A673 (cell line): ENCODE measurements at regions not wholly inside any gene's neighbourhood (a gene's known extent, or its start where the extent isn't known, plus 50 kb on each side); places are given as distances from the start of the nearest gene placed in this dataset.

Experiments
- CTCF ChIP-seq: fragments of 300-800, 200-600 bp; sonication (generic); conservative IDR thresholded peaks from 2 replicates; pipeline ENCODE4 v1.5.1; 2017; ENCODE audit warnings: low read depth, mild to moderate bottlenecking, antibody characterized with exemption, low read length, moderate library complexity, mixed read lengths
- EZH2 ChIP-seq: fragments of 200-600 bp; sonication (generic); IDR thresholded peaks from 2 replicates; pipeline ENCODE4 v1.6.1; 2017; ENCODE audit warnings: borderline replicate concordance, low read depth, mild to moderate bottlenecking, mixed read lengths, antibody characterized with exemption, low read length; ENCODE audit not compliant: poor library complexity, severe bottlenecking

GRCh38 chr2:236656721-236657120, 87.1 kb downstream of the ACKR3 start:
- TF ChIP-seq EZH2 (no peak), CTCF (no peak)
